ENCODE measurements at regions not wholly inside any gene's neighbourhood (a gene's known extent, or its start where the extent isn't known, plus 50 kb on each side); places are given as distances from the start of the nearest gene placed in this dataset.

GRCh38 chr5:41575110-41575779 lies 64.8 kb upstream of the PLCXD3 start:
- no peak for DNase-seq (ENCODE audit: low spot score)
- in situ Hi-C loops (cut with HindIII; ENCODE audit: low sequenced_read_pairs), result no loop called here

- in situ Hi-C loops (cut with HindIII; ENCODE audit: low sequenced_read_pairs), result no loop called here
- no peak for DNase-seq (ENCODE audit: low spot score)
Measured at GRCh38 chr5:41574391-41574790, 64.0 kb upstream of the PLCXD3 start.
